Mononuclear cell (primary cell): ENCODE measurements at regions not wholly inside any gene's neighbourhood (a gene's known extent, or its start where the extent isn't known, plus 50 kb on each side); places are given as distances from the start of the nearest gene placed in this dataset.

Experiments used
- H3K27me3 ChIP-seq: 2 replicates; pipeline ENCODE4 v1.6.0; 2011; ENCODE audit warnings: low read length, control low read depth; ENCODE audit not compliant: insufficient read depth
- H3K4me1 ChIP-seq: 2 replicates; pipeline ENCODE4 v1.5.1; 2011; ENCODE audit warnings: mild to moderate bottlenecking, low read length, control low read depth; ENCODE audit not compliant: insufficient read depth
- H3K4me3 ChIP-seq: 2 replicates; pipeline ENCODE4 v1.5.1; 2011; ENCODE audit warnings: mild to moderate bottlenecking, low read length, moderate library complexity
- H3K9me3 ChIP-seq: 2 replicates; pipeline ENCODE4 v1.5.1; 2011; ENCODE audit warnings: low read depth, mild to moderate bottlenecking, control low read depth, low read length

DNA sequence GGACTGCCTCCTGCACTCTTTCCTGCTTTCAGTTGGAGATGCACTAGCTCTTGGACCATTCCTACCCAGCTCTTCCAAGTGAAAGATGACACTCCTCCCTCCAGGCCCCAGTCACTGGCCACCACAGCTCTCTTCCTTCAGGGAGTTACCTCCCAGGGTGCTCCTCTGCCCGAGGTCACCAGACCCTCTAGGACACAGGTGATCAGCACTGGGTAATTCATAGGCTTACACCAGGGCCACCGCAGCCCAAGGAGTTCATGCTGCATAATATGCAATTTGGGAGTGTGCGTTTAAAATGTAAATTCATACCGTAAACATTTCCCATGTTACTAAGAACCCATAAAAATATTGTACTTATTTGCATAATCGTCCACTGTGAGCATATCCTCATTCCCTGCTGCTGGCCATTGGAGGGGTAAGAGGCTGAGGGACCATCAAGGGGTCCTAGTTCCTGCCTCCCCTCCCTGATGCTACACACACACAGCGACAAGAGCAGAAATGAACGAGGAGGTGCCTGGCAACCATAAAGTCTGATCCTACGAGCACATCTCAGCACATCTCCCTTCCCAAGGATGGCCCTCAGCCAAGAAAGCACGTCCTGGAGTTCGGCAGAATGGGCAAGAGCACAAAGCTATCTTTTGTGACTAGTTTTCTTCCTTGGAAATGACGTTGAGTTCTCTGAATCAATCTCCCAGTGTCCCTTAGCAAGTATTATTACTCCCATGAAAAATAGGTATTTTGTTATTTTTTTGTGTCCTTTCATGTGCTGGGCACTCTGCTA, 222.9 kb upstream of the RAB4A start:
- no peak overlapping the region for H3K4me3 ChIP-seq
- H3K4me1 ChIP-seq: peaks cover 5% of the 10 kb centered on the region
- H3K27me3 ChIP-seq: no peaks in the 10 kb centered on the region
- H3K9me3 ChIP-seq: no peaks in the 10 kb centered on the region

DNA sequence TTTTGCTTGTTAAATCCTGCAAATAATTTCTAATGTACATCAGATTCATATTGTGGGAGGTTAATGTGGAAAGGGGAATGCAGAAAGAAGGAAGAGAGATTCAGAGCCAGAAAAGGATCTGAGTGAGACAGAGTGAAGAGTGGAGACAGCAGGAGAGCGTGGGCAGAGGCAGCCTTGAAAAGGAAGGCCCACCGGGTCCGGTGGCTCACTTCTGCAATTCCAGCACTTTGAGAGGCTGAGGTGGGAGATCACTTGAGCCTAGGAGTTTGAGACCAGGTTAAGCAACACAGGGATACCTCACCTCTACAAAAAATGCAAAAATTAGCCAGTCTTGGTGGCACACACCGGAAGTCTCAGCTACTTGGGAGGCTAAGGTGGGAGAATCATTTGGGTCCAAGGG, 222.0 kb upstream of the RAB4A start:
- no peak overlapping the region for H3K4me3 ChIP-seq
- no peaks in the 10 kb centered on the region for H3K9me3 ChIP-seq
- peaks cover 1% of the 10 kb centered on the region for H3K4me1 ChIP-seq
- H3K27me3 ChIP-seq: no peaks in the 10 kb centered on the region

DNA sequence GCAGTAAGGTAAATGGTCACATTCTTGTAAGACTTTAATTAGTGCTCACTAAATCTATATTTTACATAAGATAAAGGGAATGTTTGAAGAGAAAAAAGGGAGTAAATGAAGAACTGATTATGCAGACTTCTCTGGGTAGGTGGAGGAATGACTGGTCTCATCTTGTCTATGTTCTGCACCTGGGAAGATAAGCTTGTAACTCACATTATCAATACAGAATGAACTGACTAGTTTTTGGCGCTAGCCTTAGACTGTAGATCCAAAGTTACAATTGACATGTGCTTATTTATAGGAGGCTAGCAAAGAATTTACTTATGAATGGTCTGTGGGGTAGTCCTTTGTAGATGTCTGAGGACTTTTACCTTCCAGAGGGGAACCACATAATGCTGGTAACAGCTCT, 214.9 kb upstream of the RAB4A start:
- Histone ChIP-seq H3K9me3 (no peaks in the 10 kb centered on the region), H3K4me3 (no peak overlapping the region), H3K4me1 (peaks cover 35% of the 10 kb centered on the region), H3K27me3 (no peaks in the 10 kb centered on the region)

DNA sequence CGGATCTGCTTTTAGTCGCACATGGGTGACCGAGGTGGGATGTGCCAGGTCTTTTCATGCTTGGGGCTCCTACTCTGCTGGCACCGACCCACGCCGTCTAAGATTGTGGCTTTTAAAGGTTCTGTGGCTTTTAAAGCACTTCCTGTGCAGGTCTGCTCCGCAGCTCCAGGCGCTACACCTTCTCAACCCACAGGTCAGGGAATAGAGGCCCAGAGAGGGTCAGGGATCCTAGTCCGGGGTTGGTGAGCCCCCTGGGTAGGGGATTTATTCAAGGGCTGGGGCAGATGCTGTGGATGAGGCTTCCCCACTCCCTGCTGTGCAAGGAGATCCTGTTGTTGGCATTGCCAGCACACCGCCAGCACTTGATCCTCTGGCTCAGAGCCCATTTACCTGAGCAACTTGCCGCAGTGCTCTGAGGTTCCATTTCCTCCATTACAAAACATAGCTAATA, 212.8 kb upstream of the RAB4A start:
- Histone ChIP-seq H3K4me3 (no peak overlapping the region), H3K27me3 (no peaks in the 10 kb centered on the region), H3K9me3 (no peaks in the 10 kb centered on the region), H3K4me1 (peaks cover 44% of the 10 kb centered on the region)

DNA sequence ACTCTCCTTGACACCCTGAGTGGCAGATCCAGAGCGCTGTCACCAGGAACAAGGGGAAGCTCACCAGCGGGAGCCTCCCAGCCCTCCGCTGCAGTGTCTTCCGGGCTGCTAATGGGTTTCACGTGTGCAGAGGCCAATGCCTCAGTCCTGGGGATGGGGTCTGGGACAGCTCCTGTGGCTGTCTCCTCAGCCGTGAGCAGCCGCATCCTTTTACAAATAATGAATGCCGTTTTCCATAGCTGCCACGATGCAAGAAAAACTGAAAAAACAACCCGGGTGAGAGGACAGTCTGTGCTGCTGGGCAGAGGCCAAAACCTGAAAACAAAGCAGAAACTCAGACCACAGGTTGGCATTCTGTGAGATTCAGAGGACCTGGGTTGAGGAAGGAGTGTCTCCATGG, 212.2 kb upstream of the RAB4A start:
- H3K9me3 ChIP-seq: no peaks in the 10 kb centered on the region
- peaks cover 49% of the 10 kb centered on the region for H3K4me1 ChIP-seq
- no peak overlapping the region for H3K4me3 ChIP-seq
- no peaks in the 10 kb centered on the region for H3K27me3 ChIP-seq

DNA sequence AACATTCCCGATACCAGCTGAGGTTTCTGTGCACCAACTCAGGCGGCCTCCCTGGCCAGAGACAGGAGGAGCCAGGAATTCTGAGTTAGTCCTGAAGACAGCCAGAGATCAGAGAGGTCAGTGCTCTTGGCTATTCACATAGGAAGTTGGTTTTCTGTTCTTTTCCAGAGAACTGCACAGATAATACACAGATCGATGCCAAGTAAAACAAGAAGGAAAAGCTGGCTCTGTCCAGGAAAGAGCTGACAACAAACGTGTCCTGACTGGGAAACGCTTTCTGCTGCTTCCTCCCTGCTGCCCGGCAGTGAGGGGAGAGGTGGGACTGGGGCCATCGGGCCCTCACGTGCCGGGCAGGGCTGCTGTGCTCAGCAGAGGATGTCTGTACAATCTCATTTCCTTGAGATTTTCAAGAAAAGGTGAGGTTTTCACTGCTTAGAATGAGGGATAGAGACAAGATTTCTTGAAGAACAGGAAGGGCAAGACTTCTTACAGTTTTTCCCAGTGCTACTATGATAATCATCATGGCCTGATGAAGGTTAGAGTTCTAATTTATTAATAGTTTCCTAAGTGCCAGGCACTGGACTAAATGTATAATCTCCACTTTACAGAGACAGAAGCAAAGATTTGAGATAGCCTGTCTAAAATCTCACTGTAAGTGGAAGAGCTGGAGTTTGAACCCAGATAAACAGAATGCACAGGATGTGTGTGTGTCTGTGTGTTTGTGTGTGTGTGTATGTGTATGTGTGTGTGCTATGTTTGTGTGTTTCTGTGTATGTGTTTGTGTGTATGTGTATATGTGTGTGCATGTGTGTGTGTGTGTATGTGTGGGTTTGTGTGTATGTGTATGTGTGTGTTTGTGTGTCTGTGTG, 211.0 kb upstream of the RAB4A start:
- H3K27me3 ChIP-seq: no peaks in the 10 kb centered on the region
- H3K9me3 ChIP-seq: no peaks in the 10 kb centered on the region
- peaks cover 60% of the 10 kb centered on the region for H3K4me1 ChIP-seq
- no peak overlapping the region for H3K4me3 ChIP-seq

DNA sequence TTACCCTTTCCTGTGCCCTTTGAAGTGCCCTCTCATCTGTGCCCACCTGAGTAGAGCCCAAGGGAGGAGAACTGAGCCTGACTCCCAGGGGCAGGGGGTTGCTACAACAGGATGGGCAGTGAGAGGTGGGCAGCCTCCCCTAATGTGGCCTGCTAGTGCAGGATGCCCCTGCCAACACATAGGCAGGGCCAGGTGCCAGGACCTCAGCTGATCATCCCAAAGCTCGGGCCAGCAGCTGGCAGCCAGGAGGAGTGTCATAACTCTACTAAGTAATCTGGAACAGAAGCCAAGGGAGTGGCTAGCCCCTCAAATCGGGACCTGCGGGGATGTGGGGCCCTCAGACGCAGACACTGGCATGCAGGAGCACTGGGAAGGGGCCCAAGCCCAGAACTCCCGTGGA, 208.8 kb upstream of the RAB4A start:
- Histone ChIP-seq H3K4me3 (no peak overlapping the region), H3K4me1 (peaks cover 78% of the 10 kb centered on the region), H3K27me3 (no peaks in the 10 kb centered on the region), H3K9me3 (no peaks in the 10 kb centered on the region)

DNA sequence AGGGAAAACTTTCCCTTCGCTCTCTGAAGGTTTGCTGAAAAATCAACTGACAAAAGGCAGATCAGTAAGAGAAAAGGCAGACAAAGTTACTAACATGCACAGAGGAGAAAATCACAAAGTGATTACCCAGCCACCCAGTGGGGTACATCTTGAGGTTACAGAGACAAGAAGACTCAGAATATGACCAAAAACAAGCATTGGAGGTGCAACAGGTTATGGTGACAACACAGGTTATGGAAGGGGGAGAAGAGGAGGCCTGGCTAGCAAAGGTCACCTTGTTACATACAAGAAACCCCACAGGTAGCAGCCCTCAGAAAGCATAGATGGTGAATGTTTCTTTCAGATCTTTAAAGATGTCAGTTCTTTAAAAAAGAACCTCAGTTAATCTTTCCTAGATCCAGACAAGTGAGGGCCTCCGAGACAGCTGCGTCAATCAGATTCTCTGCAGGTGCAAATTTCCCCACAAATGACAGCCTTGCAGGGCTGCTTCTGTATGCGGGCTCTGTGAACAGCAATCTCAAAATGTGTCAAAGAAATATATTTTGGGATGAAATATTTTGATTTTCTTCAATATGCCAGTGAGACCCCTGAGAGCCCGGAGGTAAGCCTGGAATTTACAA, 207.6 kb upstream of the RAB4A start:
- H3K4me3 ChIP-seq: no peak overlapping the region
- peaks cover 78% of the 10 kb centered on the region for H3K4me1 ChIP-seq
- H3K27me3 ChIP-seq: no peaks in the 10 kb centered on the region
- H3K9me3 ChIP-seq: no peaks in the 10 kb centered on the region

DNA sequence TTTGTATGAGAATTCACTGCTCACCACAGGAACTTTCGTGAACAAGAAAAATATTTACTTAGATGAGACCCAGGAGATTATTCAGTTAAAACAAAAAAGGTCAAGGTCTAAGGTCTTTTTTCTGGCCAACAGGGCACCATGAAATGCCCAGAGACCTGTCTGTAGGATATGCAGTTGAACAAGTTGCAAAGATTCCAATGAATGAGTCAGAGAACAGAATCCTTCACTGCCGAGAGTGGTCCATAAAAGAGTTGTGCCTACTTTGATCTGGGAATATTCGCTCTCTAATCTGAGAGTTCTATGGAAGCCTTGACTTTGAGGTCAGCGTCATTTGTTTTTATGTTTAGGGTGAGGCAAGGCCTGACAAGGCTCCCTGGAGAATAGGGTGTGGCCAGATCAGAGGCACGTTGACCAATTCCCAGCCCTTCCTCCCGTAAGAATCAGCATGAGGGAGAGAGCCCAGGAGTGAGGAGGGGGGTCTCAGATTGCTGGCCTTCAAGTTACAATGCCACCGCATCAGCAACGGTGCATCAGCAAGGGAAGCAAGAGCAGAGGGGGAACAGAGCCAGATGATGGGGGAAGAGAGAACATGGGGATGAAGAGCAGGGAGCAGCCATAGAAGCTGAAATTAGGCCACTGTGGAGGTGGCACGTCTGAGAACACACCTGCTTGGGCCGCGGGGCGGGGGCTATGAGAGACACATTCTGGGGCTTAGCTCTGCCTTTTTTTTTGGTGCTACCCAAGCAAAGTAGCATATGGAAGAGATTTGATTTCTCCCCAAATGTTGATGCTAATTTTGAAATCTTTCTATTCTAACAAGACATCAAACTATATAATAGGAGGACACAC, 206.4 kb upstream of the RAB4A start:
- peaks cover 73% of the 10 kb centered on the region for H3K4me1 ChIP-seq
- no peaks in the 10 kb centered on the region for H3K27me3 ChIP-seq
- H3K9me3 ChIP-seq: no peaks in the 10 kb centered on the region
- no peak overlapping the region for H3K4me3 ChIP-seq

DNA sequence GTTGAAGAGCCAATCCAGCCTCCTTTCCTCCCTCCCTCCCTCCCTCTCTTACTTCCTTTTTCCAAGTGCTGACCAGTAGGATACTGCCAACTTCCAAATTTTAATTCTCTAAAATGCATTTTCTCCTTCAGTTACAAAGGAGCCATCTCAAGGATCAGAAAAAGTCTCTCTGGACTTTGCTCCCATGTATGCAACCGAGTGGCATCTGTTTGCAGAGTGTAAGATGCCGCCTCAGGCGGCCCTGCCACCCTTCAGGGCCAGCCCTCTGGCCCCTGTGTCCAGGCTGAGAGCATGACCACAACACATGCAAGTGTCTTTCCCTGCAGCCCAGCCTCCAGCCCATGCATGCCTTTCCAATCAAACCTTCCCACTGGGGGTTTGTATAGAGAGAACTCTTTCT, 205.3 kb upstream of the RAB4A start:
- H3K9me3 ChIP-seq: no peaks in the 10 kb centered on the region
- no peak overlapping the region for H3K4me3 ChIP-seq
- H3K27me3 ChIP-seq: no peaks in the 10 kb centered on the region
- H3K4me1 ChIP-seq: peaks cover 77% of the 10 kb centered on the region

DNA sequence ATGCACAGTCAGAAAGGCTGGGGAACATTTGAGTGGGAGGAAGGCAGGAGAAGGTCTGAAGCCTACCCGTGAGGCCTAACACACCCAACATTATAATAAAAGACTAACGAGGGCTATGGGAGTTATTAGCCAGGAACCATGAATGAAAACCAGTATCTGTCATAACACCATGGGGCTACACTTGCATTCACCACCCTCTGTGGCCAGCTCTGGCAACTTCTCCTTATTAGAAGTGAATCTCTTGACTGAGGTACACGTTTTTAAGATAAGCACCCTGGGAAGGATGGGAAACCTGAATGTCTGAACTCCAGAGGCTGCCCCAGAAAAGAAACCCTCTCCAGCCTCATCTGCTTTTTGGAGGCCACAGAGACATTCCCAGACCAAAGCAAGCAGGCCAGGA, 204.3 kb upstream of the RAB4A start:
- H3K9me3 ChIP-seq: no peaks in the 10 kb centered on the region
- no peak overlapping the region for H3K4me3 ChIP-seq
- H3K4me1 ChIP-seq: peaks cover 81% of the 10 kb centered on the region
- H3K27me3 ChIP-seq: no peaks in the 10 kb centered on the region

DNA sequence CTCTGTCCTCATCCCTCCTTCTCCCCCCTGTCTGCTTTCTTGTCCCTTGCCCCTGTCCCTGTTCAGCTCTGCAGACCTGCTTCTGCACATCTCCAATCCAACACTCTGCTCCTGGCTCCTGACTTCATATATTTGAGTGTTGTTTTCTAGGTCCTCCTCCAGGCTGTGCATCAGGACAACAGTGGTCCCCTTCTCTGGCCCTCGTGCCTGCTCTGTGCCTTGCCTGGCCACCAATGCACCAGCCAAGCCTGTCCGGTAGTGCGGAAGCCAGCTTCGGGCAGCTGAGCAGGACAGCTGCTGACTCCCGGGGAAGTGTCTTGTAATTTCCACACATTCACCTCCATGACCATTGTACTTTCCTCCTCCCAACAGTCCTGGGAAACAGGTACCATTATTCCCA, 203.4 kb upstream of the RAB4A start:
- Histone ChIP-seq H3K4me3 (no peak overlapping the region), H3K27me3 (no peaks in the 10 kb centered on the region), H3K9me3 (no peaks in the 10 kb centered on the region), H3K4me1 (peaks cover 79% of the 10 kb centered on the region)

DNA sequence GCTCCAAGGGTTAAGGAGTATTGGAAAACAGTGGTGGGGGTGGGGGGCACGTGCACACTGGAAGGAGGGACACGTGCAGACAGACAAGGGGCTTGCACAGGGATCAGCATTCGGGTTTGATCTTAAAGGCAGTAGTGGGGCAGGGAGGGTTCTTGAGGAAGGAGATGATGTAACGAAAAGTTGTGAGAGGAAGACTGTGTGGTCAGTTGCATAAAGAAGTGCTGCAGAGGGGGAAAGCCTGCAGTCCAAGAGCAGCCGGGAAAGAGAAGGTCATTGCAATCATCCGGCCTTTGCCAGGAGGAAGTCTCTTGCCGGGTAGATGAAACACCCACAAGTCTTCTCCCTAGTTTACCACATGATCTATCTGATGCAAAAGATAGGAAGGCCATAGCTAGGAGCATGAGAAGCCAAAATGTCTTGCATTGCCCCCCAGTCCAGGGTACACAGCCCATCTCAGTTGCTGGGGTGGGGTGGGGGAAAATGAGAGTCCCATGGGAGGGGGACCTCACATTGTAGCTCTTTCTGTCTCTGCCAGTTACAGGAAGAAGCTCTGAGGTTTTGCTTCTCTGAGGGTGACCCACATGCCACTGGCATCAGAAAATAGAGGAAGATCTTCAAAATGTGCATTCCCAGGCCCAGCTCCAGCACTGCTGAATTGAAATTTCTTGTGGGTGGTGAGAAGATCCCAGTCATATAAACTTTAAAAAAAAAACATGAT, 202.5 kb upstream of the RAB4A start:
- Histone ChIP-seq H3K27me3 (no peaks in the 10 kb centered on the region), H3K4me1 (peaks cover 75% of the 10 kb centered on the region), H3K9me3 (no peaks in the 10 kb centered on the region), H3K4me3 (no peak overlapping the region)

DNA sequence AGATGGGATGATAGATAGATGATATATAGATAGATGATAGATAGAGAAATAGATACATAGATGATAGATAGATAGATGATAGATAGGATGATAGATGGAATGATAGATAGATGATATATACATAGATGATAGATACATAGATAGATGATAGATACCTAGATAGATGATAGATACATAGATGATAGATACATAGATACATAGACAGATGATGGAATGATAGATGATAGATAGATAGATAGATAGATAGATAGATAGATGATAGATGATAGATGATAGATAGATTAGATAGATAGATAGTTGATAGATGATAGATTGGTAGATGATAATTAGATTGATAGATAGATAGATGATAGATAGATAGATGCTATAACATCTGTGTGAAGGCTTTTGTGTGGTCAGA, 201.7 kb upstream of the RAB4A start:
- Histone ChIP-seq H3K27me3 (no peaks in the 10 kb centered on the region), H3K9me3 (no peaks in the 10 kb centered on the region), H3K4me3 (no peak overlapping the region), H3K4me1 (peaks cover 69% of the 10 kb centered on the region)
